ENCODE measurements at regions not wholly inside any gene's neighbourhood (a gene's known extent, or its start where the extent isn't known, plus 50 kb on each side); places are given as distances from the start of the nearest gene placed in this dataset.

DNA sequence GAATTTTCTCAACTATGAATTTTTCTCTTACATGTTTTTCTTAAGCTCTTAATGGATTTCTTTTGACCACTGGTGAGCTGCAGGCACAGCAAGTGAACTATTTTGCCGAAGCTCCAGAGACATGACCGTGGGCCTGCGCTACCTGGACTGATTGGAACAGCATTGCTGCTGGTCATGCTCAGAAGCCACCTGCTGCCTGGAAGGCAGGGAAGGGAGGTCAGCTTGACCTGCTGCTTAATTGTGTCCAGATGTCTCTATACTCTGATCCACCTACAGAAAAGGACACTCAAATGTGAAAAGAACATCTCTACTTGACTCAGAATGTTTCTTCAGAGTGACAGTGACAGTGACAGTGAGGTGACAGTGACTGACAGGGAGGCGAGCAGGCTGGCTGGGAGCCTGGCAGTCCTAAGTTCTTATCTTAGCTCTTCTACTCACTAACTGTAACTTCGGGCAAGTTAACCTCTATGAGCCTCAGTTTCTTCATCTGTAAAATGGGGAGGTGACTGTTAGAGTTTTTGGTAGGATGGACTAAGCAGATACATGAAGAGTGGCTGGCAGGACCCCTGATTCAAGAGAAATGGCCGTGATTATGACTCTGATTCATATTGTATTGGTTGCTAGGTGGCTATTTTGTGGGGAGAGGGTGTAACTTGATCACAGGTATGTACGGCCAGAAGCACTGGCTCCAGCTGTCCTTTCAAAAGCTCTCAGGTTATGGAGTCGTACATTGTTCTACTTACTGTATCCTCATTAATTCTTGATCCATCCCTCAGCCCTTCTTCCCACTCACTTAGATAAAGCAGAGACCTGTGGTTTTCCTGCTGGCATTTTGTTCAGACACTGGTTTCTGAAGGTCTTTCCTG lies 54.8 kb upstream of the DLG1 start:
- Histone ChIP-seq H3K9me1 (replicated peaks; ENCODE audit: control insufficient read depth, extremely low read depth, insufficient read depth, low read length) (no peaks in the 10 kb centered on the region), H4K20me1 (replicated peaks; ENCODE audit: control insufficient read depth, extremely low read depth, insufficient read depth, low read length) (no peaks in the 10 kb centered on the region), H3K4me3 (replicated peaks in 1 of 3; ENCODE audit: insufficient read depth in 1 of 3, low read depth in 1 of 3, low read length in 3 of 3) (no peak overlapping the region), H3K9ac (replicated peaks; ENCODE audit: extremely low read depth, insufficient read depth, low read length) (no peak overlapping the region), H3K27me3 (ENCODE audit: control insufficient read depth in 2 of 2, insufficient read depth in 2 of 2, low read length in 2 of 2) (peaks cover 0 to 6% of the 10 kb centered on the region in 2 experiments), H3K27ac (ENCODE audit: insufficient read depth, low read depth, low read length) (no peak overlapping the region), H3K4me1 (ENCODE audit: control insufficient read depth, extremely low read depth, insufficient read depth, low read length) (no peaks in the 10 kb centered on the region), H2AFZ (ENCODE audit: low read depth, low read length) (no peak overlapping the region), H3K9me3 (replicated peaks; ENCODE audit: control insufficient read depth, insufficient read depth, low read length) (no peaks in the 10 kb centered on the region), H3K79me2 (ENCODE audit: control insufficient read depth, insufficient read depth, low read length) (no peaks in the 10 kb centered on the region), H3K4me2 (ENCODE audit: insufficient read depth, low read length) (no peak overlapping the region), H3K36me3 (ENCODE audit: control insufficient read depth in 2 of 2, extremely low read depth in 1 of 2, insufficient read depth in 2 of 2, low read length in 2 of 2) (no peaks in the 10 kb centered on the region)
- POLR2A ChIA-PET: no interaction called here
- FAIRE-seq (no peak), DNase-seq (ENCODE audit: low read depth, low spot score) (no peak)
- intact Hi-C loops (cut with micrococcal nuclease) (no loop called here), dilution Hi-C loops (cut with MboI; ENCODE audit: extremely low pct_ligation_motif_present, low sequenced_read_pairs) (no loop called here)
- no TSS peak for BruUV-seq (replicated peaks)
- CTCF ChIA-PET: no interaction called here
- no peak for TF ChIP-seq MYC (IDR thresholded peaks at IDR 0.05; ENCODE audit: low read depth, low read length)
- no peak for TF ChIP-seq CTCF (IDR thresholded peaks at IDR 0.05; ENCODE audit: extremely low read depth in 1 of 2, insufficient read depth in 1 of 2, low read depth in 1 of 2, low read length in 2 of 2)
- no peak for TF ChIP-seq EZH2 (IDR thresholded peaks at IDR 0.05; ENCODE audit: borderline replicate concordance, low read depth, low read length, severe bottlenecking)
- no peak for TF ChIP-seq FOS (IDR thresholded peaks at IDR 0.05; ENCODE audit: borderline replicate concordance, insufficient read depth, low read length)
- no peak for TF ChIP-seq JUN (IDR thresholded peaks at IDR 0.05; ENCODE audit: borderline replicate concordance, insufficient read depth, insufficient read length, low read depth)
- no peak for TF ChIP-seq GATA2 (IDR thresholded peaks at IDR 0.05; ENCODE audit: insufficient read depth, insufficient read length, low read depth, low read length)
- no peak for TF ChIP-seq POLR2AphosphoS5 (IDR thresholded peaks at IDR 0.05; ENCODE audit: insufficient read depth, low read depth, low read length)
- TF ChIP-seq POLR2A (IDR thresholded peaks at IDR 0.05; ENCODE audit: low read depth, low read length): no peak
- TF ChIP-seq, protein P1, sequence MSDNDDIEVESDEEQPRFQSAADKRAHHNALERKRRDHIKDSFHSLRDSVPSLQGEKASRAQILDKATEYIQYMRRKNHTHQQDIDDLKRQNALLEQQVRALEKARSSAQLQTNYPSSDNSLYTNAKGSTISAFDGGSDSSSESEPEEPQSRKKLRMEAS (IDR thresholded peaks at IDR 0.05; ENCODE audit: insufficient read depth, insufficient read length): no peak

Data from endothelial cell of umbilical vein (primary cell).